Epithelial cell of esophagus (primary cell): ENCODE measurements at regions not wholly inside any gene's neighbourhood (a gene's known extent, or its start where the extent isn't known, plus 50 kb on each side); places are given as distances from the start of the nearest gene placed in this dataset.
A peak's percentile ranks its signal among the peaks of the same experiment; 100 is the strongest.

Experiments used
- DNase-seq: peaks from one replicate; pipeline ENCODE4 v3.0.0; 2010; ENCODE audit warnings: low read depth
- H3K4me3 ChIP-seq: 2 replicates; pipeline ENCODE4 v1.5.1; 2011; ENCODE audit warnings: mild to moderate bottlenecking, low read length, control low read depth
- CTCF ChIP-seq: IDR thresholded peaks from 2 replicates; pipeline ENCODE4 v1.5.1; 2011; ENCODE audit warnings: low read depth, mild to moderate bottlenecking, low read length, control low read depth, inconsistent platforms; ENCODE audit not compliant: insufficient read depth; ENCODE audit errors: missing control alignments

DNA sequence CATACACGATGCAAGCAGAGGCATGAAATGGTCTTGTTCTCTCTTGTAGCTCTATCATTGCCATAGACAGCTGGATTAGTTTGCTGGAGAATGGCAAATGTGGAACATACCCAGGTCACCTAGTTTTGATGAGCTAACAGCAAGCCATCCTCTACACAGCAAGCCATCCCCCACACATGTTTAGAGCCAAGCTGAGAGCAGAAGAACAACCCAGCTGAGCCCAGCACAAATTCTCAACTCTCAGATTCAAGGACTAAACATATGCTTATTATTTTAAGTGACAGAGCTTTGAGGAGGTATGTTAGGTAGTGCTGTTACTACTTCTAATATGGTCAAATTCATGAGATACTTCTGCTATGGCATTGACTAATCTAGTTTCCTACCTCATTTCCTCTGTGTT is 230.3 kb downstream of the OTOR start:
- TF ChIP-seq CTCF = no peak
- no peak overlapping the region for H3K4me3 ChIP-seq
- DNase-seq = peak; percentile 0

DNA sequence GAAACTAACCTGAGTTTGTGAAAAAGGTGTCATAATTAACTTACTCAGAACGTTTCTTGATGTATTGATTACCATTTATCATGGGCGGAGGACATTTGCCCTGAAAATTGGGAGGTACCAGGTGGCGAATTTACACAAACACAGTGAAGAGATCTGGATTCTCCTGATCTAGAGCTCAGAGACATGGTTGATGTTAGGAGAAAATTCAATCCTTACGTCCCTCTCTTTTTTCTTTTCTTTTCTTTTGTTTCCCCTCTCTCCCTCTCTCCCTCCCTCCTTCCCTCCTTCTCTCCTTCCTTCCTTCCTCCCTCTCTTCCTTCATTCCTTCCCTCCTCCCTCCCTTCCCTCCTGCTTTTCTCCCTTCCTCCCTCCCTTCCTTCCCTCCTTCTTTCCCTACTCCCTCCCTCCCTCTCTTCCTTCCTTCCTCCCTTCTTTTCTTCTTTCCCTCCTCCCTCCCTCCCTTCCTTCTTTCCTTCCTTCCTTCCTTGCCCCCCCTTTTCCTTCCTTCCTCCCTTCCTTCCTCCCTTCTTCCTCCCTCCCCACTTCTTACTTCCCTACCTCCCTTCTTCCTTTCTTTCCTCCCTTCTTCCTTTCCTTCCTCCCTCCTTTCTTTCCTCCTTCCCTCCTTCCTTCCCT is 234.1 kb downstream of the OTOR start:
- no peak overlapping the region for H3K4me3 ChIP-seq
- no peak for DNase-seq
- TF ChIP-seq CTCF = no peak

DNA sequence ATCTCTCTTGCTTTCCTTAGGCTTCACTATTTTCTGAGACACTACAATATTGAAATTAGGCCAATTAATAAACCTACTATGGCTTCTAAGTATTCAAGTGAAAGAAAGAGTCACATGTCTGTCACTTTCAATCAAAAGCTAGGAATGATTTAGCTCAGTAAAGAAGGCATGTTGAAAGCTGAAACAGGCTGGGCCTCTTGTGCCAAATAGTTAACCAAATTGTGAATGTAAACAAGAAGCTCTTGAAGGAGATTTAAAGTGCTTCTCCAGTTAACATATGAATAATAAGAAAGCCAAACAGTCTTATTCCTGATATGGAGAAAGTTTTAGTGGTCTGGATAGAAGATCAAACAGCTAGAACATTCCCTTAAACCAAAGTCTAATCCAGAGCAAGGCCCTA is 236.3 kb downstream of the OTOR start:
- H3K4me3 ChIP-seq = no peak overlapping the region
- TF ChIP-seq CTCF = no peak
- no peak for DNase-seq

- H3K4me3 ChIP-seq = no peak overlapping the region
- no peak for TF ChIP-seq CTCF
- DNase-seq = no peak
These were observed 223.5 kb upstream of the PCSK2 start for GRCh38 chr20:17003170-17003870.

GRCh38 chr20:17010181-17010580 is 216.7 kb upstream of the PCSK2 start:
- no peak for TF ChIP-seq CTCF
- no peak overlapping the region for H3K4me3 ChIP-seq
- DNase-seq = no peak

- TF ChIP-seq CTCF = no peak
- no peak for DNase-seq
- no peak overlapping the region for H3K4me3 ChIP-seq
These were observed 214.2 kb upstream of the PCSK2 start for GRCh38 chr20:17012546-17013226.

GRCh38 chr20:17014217-17014616 is 212.6 kb upstream of the PCSK2 start:
- DNase-seq = no peak
- TF ChIP-seq CTCF = no peak
- H3K4me3 ChIP-seq = no peak overlapping the region
